ENCODE measurements at regions not wholly inside any gene's neighbourhood (a gene's known extent, or its start where the extent isn't known, plus 50 kb on each side); places are given as distances from the start of the nearest gene placed in this dataset.

DNA sequence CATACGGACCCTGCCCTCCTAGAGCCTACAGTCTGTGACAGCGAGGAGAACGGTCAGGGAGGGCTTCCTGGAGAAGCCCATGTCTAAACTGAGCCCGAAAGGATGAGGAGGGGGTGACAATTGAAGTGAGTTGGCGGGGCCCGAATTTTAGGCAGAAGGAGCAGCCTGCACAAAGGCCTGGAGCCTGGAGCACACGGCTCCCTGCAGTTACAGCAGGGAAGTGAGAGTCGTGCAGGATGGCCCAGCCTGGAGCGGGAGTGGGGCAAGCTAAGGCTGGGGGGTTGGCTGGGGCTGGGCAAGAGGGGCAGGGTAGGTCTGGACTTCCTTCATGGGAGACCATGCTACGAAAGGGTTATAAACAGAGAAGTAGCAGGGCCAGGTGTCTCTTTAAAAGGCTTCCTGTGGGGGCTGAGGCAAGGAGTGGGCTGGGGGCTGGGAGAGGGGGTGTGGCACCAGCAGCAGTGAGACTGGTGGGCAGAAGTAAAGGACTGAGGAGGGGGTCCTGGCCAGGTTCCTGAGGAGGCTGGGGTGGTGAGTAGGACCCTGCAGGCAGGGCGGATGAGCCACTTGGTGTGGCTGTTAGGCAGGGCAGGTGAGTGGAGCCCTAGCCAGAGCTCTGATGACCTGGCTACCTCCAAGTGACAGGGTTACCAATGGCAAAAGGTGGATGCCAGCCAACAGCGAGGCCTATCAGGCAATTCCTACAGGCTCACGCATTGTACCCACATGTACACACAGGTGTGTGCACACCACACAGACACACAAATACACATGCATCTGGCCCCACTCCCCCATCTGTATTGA is 119.2 kb downstream of the MRPL14 start:
- peaks cover 12 to 20% of the 10 kb centered on the region in 2 donors for H3K4me1 ChIP-seq (replicated peaks in 1 of 2)
- H3K36me3 ChIP-seq (replicated peaks in 1 of 2), result no peaks in the 10 kb centered on the region
- 85 to 93% (median 89%) methylated on average over 12 to 13 of the region's 13 CpGs for WGBS, 4 donors
- intact Hi-C loops (cut with DNase I), result no loop called here
- H3K27ac ChIP-seq, result no peak overlapping the region
- DNase-seq, result peak in 2 of 7 donors; percentile 4 to 11
- no peaks in the 10 kb centered on the region for H3K27me3 ChIP-seq
- TF ChIP-seq, protein P1, sequence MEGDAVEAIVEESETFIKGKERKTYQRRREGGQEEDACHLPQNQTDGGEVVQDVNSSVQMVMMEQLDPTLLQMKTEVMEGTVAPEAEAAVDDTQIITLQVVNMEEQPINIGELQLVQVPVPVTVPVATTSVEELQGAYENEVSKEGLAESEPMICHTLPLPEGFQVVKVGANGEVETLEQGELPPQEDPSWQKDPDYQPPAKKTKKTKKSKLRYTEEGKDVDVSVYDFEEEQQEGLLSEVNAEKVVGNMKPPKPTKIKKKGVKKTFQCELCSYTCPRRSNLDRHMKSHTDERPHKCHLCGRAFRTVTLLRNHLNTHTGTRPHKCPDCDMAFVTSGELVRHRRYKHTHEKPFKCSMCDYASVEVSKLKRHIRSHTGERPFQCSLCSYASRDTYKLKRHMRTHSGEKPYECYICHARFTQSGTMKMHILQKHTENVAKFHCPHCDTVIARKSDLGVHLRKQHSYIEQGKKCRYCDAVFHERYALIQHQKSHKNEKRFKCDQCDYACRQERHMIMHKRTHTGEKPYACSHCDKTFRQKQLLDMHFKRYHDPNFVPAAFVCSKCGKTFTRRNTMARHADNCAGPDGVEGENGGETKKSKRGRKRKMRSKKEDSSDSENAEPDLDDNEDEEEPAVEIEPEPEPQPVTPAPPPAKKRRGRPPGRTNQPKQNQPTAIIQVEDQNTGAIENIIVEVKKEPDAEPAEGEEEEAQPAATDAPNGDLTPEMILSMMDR (IDR thresholded peaks at IDR 0.05), result no peak
- no peak for TF ChIP-seq POLR2A (IDR thresholded peaks at IDR 0.05)
- H3K9me3 ChIP-seq (replicated peaks in 1 of 3), result no peaks in the 10 kb centered on the region
- H3K4me3 ChIP-seq, result no peak overlapping the region

DNA sequence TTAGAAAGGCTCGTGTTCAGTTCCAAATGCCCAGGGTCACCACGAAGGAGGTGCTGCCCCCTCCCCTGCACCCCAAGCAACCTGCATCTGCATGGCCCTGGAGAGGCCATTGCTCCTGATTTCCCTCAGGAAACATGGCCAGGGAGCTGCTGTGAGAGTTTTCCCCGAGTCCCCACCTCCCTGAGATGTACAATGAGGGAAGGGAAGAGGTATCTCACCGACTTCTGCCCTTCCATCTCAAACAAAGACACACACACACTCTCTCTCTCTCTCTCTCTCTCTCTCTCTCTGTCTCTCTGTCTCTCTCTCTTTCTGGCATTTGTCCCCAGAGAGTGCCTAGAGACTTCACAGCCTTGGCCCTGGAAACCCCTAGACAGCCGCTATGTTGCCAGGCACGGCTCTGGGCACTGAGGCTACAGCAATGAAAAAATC is 120.4 kb downstream of the MRPL14 start:
- TF ChIP-seq, protein P1 (IDR thresholded peaks at IDR 0.05), result no peak
- no peak for TF ChIP-seq POLR2A (IDR thresholded peaks at IDR 0.05)
- no peaks in the 10 kb centered on the region for H3K9me3 ChIP-seq (replicated peaks in 1 of 3)
- peak in 1 of 7 donors; percentile 14 for DNase-seq
- intact Hi-C loops (cut with DNase I), result no loop called here
- peak overlapping the region in 1 of 5 donors; percentile 6 for H3K27ac ChIP-seq
- H3K4me3 ChIP-seq, result no peak overlapping the region
- peaks cover 18 to 31% of the 10 kb centered on the region in 2 donors for H3K4me1 ChIP-seq (replicated peaks in 1 of 2)
- WGBS, 4 donors, result 52 to 66% (median 59%) methylated on average over 6 of the region's 6 CpGs
- H3K36me3 ChIP-seq (replicated peaks in 1 of 2), result no peaks in the 10 kb centered on the region
- H3K27me3 ChIP-seq, result peaks cover 6% of the 10 kb centered on the region

DNA sequence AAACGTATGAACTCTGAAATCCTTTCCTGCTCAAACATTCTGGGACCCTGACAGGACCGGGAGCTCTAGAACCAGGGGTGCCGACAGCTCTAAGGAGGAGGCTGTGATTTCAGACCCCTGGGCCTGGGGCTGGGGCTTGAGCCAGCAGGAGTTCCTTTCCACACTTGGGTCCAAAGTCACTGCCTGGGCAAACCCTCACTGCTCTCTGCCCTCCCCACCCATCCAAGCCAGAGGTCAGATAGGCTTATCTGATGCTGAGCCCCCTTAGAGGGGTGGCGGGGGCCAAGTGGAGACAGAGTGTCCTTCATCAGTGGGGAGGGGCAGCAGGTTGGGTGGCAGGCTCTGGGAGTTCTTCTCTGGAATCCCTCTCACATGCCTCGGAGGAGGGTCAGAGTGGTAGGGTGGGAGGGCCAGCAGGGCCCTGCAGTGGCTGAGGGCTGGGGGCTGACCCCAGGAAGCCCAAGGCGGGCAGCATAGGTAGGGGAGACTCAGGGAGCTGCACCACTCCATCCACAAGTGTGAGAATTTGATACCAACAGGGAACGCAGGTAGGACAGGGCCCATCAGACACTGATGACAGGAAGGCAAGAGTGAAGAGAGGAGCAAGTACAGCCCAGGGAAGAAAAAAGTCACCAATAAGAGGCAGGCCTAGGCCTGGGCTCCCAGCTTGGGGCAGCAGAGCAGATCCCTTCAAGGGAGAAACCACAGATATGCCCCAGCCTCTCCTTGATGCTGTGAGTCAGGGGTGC is 121.0 kb downstream of the MRPL14 start:
- Histone ChIP-seq H3K27ac (peak overlapping the region in 1 of 5 donors; percentile 6), H3K9me3 (replicated peaks in 1 of 3) (no peaks in the 10 kb centered on the region), H3K36me3 (replicated peaks in 1 of 2) (no peaks in the 10 kb centered on the region), H3K4me1 (replicated peaks in 1 of 2) (peaks cover 18 to 32% of the 10 kb centered on the region in 2 donors), H3K27me3 (peaks cover 6% of the 10 kb centered on the region), H3K4me3 (no peak overlapping the region)
- 90 to 95% (median 92%) methylated on average over 6 to 7 of the region's 7 CpGs for WGBS, 4 donors
- intact Hi-C loops (cut with DNase I), result no loop called here
- no peak for TF ChIP-seq POLR2A (IDR thresholded peaks at IDR 0.05)
- TF ChIP-seq, protein P1 (IDR thresholded peaks at IDR 0.05), result no peak
- peak in 1 of 7 donors; percentile 29 for DNase-seq

DNA sequence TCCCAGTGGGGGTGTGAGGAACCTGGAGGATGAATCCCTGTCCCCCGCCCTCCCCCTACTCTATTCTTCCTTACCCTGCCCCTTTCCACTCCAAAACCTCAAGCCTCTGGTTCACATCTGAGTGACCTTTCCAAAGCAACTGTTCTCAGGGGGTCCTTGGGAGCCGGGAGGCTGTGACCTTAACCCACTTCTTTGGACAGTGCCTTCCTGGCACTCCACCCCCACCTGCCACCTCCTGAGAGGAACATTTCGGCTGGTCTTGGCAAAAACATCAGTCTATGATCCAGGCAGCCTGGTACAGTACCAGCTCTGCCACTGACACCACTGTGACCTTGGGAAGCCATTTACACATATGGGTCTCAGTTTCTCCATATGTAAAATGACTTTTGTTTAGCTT is 121.7 kb downstream of the MRPL14 start:
- DNase-seq, result peak in 3 of 7 donors; percentile 34 to 62 (median 49)
- H3K27me3 ChIP-seq, result peaks cover 6% of the 10 kb centered on the region
- H3K36me3 ChIP-seq (replicated peaks in 1 of 2), result no peaks in the 10 kb centered on the region
- intact Hi-C loops (cut with DNase I), result no loop called here
- H3K4me1 ChIP-seq (replicated peaks in 1 of 2), result peaks cover 18 to 27% of the 10 kb centered on the region in 2 donors
- peak overlapping the region in 1 of 5 donors; percentile 40 for H3K27ac ChIP-seq
- WGBS, 4 donors, result 35 to 60% (median 52%) methylated on average over 2 to 3 of the region's 3 CpGs
- no peak for TF ChIP-seq POLR2A (IDR thresholded peaks at IDR 0.05)
- TF ChIP-seq, protein P1 (IDR thresholded peaks at IDR 0.05), result no peak
- no peaks in the 10 kb centered on the region for H3K9me3 ChIP-seq (replicated peaks in 1 of 3)
- no peak overlapping the region for H3K4me3 ChIP-seq
